Cardiac muscle cell (in vitro differentiated cells and primary cell): ENCODE measurements at regions not wholly inside any gene's neighbourhood (a gene's known extent, or its start where the extent isn't known, plus 50 kb on each side); places are given as distances from the start of the nearest gene placed in this dataset.

Experiments
- DNase-seq, 2 donors: peaks; one replicate each; pipeline versions ENCODE4 v3.0.0 to v3.0.0-alpha.2; 2010 to 2017; ENCODE audit warnings: low read depth in 1 of 2, low spot score in 1 of 2
- H3K27ac ChIP-seq: fragments of 200-600 bp; sonication (generic); 2 replicates; pipeline ENCODE4 v1.5.1; 2016
- H3K27me3 ChIP-seq: fragments of 200-600 bp; sonication (generic); 2 replicates; pipeline ENCODE4 v1.6.0; 2016; ENCODE audit warnings: control low read depth
- H3K36me3 ChIP-seq: fragments of 200-600 bp; sonication (generic); 2 replicates; pipeline ENCODE4 v1.5.1; 2016; ENCODE audit warnings: control low read depth
- H3K4me1 ChIP-seq: fragments of 200-600 bp; sonication (generic); 2 replicates; pipeline ENCODE4 v1.8.1; 2017; ENCODE audit warnings: low read depth, mild to moderate bottlenecking, mixed run types
- H3K4me3 ChIP-seq: fragments of 200-600 bp; sonication (generic); 2 replicates; pipeline ENCODE4 v1.5.1; 2016; ENCODE audit warnings: mild to moderate bottlenecking
- H3K9me3 ChIP-seq: fragments of 200-600 bp; sonication (generic); 2 replicates; pipeline ENCODE4 v1.5.1; 2017; ENCODE audit warnings: low read depth, mild to moderate bottlenecking, control low read depth
- TF ChIP-seq, protein P1 (sequence below): IDR thresholded peaks from 2 replicates; pipeline ENCODE4 v1.5.1; 2012; ENCODE audit warnings: low read depth, mild to moderate bottlenecking, low read length

- Histone ChIP-seq H3K27ac (no peak overlapping the region), H3K4me1 (no peaks in the 10 kb centered on the region), H3K36me3 (no peaks in the 10 kb centered on the region), H3K4me3 (no peak overlapping the region), H3K27me3 (no peaks in the 10 kb centered on the region), H3K9me3 (no peaks in the 10 kb centered on the region)
- DNase-seq: no peak
- TF ChIP-seq, protein P1, sequence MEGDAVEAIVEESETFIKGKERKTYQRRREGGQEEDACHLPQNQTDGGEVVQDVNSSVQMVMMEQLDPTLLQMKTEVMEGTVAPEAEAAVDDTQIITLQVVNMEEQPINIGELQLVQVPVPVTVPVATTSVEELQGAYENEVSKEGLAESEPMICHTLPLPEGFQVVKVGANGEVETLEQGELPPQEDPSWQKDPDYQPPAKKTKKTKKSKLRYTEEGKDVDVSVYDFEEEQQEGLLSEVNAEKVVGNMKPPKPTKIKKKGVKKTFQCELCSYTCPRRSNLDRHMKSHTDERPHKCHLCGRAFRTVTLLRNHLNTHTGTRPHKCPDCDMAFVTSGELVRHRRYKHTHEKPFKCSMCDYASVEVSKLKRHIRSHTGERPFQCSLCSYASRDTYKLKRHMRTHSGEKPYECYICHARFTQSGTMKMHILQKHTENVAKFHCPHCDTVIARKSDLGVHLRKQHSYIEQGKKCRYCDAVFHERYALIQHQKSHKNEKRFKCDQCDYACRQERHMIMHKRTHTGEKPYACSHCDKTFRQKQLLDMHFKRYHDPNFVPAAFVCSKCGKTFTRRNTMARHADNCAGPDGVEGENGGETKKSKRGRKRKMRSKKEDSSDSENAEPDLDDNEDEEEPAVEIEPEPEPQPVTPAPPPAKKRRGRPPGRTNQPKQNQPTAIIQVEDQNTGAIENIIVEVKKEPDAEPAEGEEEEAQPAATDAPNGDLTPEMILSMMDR: no peak
Measured at GRCh38 chr5:117692606-117693005, 1118.0 kb upstream of the SEMA6A start.

DNA sequence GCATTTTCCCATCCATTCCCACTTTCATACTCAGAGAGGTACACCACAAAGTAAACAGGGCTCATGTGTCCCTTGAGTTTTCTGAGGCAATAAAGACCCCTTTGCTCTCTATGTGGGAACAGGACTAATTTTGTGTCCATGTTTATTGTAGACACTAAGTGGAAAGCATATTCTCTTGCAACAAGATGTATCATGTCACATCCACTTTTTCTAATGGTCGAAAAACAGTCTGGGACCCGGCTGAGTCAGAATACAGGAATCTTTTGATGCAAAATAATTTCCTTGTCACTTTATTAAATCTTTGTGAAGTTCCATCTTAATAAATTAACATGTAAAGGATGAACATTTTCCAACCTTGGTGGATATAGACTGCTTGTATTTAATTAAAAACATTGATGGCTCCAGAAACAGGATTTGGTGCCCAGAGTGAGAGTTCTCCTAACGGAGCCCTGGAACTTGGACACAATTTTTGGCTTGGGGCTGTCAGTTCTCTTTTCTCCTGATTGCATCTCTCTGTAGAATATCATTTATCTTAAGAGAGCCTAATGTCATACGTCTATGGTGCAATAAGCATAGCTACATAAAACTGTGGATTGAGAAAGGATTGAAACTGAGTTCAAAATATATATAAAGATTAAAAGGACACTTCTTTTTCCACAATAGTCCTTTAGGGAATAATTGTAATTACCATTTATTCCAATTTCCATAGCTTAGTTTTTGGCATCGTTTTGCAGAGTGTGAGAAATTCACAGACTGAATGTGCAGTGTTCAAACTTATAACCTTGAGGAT is 1116.7 kb upstream of the SEMA6A start:
- H3K4me3 ChIP-seq: no peak overlapping the region
- no peaks in the 10 kb centered on the region for H3K4me1 ChIP-seq

GRCh38 chr5:117690612-117691011 is 1116.0 kb upstream of the SEMA6A start:
- Histone ChIP-seq H3K27me3 (no peaks in the 10 kb centered on the region), H3K9me3 (no peaks in the 10 kb centered on the region), H3K4me3 (no peak overlapping the region), H3K36me3 (no peaks in the 10 kb centered on the region), H3K27ac (no peak overlapping the region), H3K4me1 (no peaks in the 10 kb centered on the region)
- no peak for DNase-seq
- TF ChIP-seq, protein P1: no peak

More for the DNA sequence above, 1116.7 kb upstream of the SEMA6A start:
- no peak overlapping the region for H3K27ac ChIP-seq
- H3K27me3 ChIP-seq: no peaks in the 10 kb centered on the region
- no peaks in the 10 kb centered on the region for H3K36me3 ChIP-seq
- no peaks in the 10 kb centered on the region for H3K9me3 ChIP-seq
- DNase-seq: no peak
- TF ChIP-seq, protein P1: no peak

GRCh38 chr5:117686926-117687325 is 1112.3 kb upstream of the SEMA6A start:
- TF ChIP-seq, protein P1: no peak

DNA sequence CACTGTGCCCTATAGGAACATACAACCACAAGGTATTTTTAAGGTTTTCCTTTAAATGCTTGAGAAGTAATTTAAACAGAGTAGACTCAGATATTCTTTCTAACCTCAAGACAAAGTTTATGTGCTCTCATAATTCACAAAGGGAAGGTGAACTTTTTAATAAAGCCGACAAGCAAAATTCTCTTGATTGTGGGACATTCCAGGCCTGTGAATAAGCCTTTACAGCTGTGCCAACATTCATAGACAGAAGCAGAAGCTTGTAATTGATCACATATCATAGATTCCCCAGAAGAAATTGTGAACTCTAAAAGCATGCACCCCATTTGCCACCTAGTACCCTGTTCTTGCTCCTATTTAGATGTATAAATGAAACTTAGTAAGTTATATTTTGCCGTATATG is 1107.8 kb upstream of the SEMA6A start:
- no peak overlapping the region for H3K27ac ChIP-seq
- H3K4me3 ChIP-seq: no peak overlapping the region
- no peaks in the 10 kb centered on the region for H3K27me3 ChIP-seq
- no peaks in the 10 kb centered on the region for H3K4me1 ChIP-seq
- TF ChIP-seq, protein P1: no peak
- no peaks in the 10 kb centered on the region for H3K36me3 ChIP-seq
- H3K9me3 ChIP-seq: no peaks in the 10 kb centered on the region
- no peak for DNase-seq

More at GRCh38 chr5:117686926-117687325, 1112.3 kb upstream of the SEMA6A start:
- H3K9me3 ChIP-seq: no peaks in the 10 kb centered on the region
- H3K27ac ChIP-seq: no peak overlapping the region
- H3K27me3 ChIP-seq: no peaks in the 10 kb centered on the region
- no peaks in the 10 kb centered on the region for H3K36me3 ChIP-seq
- no peak for DNase-seq
- H3K4me1 ChIP-seq: no peaks in the 10 kb centered on the region
- H3K4me3 ChIP-seq: no peak overlapping the region
